MM.1S (cell line): ENCODE measurements at regions not wholly inside any gene's neighbourhood (a gene's known extent, or its start where the extent isn't known, plus 50 kb on each side); places are given as distances from the start of the nearest gene placed in this dataset.

Experiments used
- DNase-seq: peaks from one replicate; pipeline ENCODE4 v3.0.0-alpha.2; 2015
- H2AFZ ChIP-seq: fragments of 300-600 bp; sonication (generic); 2 replicates; pipeline ENCODE4 v1.6.0; 2016; ENCODE audit warnings: antibody characterized with exemption, low read length
- H3F3A ChIP-seq: fragments of 300-600 bp; sonication (generic); 2 replicates; pipeline ENCODE4 v1.6.1; 2016; ENCODE audit warnings: mild to moderate bottlenecking, antibody characterized with exemption, low read length, moderate library complexity, mixed read lengths; ENCODE audit not compliant: insufficient read depth
- H3K27ac ChIP-seq: fragments of 300-600 bp; sonication (generic); 2 replicates; pipeline ENCODE4 v1.5.1; 2016; ENCODE audit warnings: mild to moderate bottlenecking, low read length
- H3K27me3 ChIP-seq: fragments of 300-600 bp; sonication (generic); replicated peaks from 2 replicates; pipeline ENCODE4 v1.6.0; 2016; ENCODE audit warnings: low read length; ENCODE audit not compliant: insufficient read depth
- H3K36me3 ChIP-seq: fragments of 300-600 bp; sonication (generic); replicated peaks from 2 replicates; pipeline ENCODE4 v1.6.1; 2016; ENCODE audit warnings: mild to moderate bottlenecking, low read length, mixed read lengths; ENCODE audit not compliant: insufficient read depth
- H3K4me1 ChIP-seq: fragments of 300-600 bp; sonication (generic); 2 replicates; pipeline ENCODE4 v1.6.1; 2016; ENCODE audit warnings: low read length, mixed read lengths
- H3K4me2 ChIP-seq: fragments of 300-600 bp; sonication (generic); 2 replicates; pipeline ENCODE4 v1.6.0; 2016; ENCODE audit warnings: low read depth, low read length
- H3K4me3 ChIP-seq: fragments of 300-600 bp; sonication (generic); 2 replicates; pipeline ENCODE4 v1.5.1; 2016; ENCODE audit warnings: low read length, mixed read lengths
- H3K79me2 ChIP-seq: fragments of 300-600 bp; sonication (generic); 2 replicates; pipeline ENCODE4 v1.6.1; 2016; ENCODE audit warnings: mixed run types, low read length, mixed read lengths
- H3K9ac ChIP-seq: fragments of 300-600 bp; sonication (generic); 2 replicates; pipeline ENCODE4 v1.6.1; 2016; ENCODE audit warnings: low read length, mixed read lengths
- H3K9me2 ChIP-seq: fragments of 300-600 bp; sonication (generic); replicated peaks from 2 replicates; pipeline ENCODE4 v1.6.1; 2016; ENCODE audit warnings: mild to moderate bottlenecking, low read length, mixed read lengths; ENCODE audit not compliant: insufficient read depth
- H3K9me3 ChIP-seq: fragments of 300-600 bp; sonication (generic); replicated peaks from 2 replicates; pipeline ENCODE4 v1.6.1; 2016; ENCODE audit warnings: mild to moderate bottlenecking, low read length, mixed read lengths; ENCODE audit not compliant: insufficient read depth
- H4K20me1 ChIP-seq: fragments of 300-600 bp; sonication (generic); 2 replicates; pipeline ENCODE4 v1.6.1; 2016; ENCODE audit warnings: mild to moderate bottlenecking, low read length, moderate library complexity, mixed read lengths; ENCODE audit not compliant: insufficient read depth
- CTCF ChIP-seq: fragments of 300-600 bp; sonication (generic); IDR thresholded peaks from 2 replicates; pipeline ENCODE4 v1.5.1; 2016; ENCODE audit warnings: antibody characterized with exemption, low read length, mixed read lengths
- EZH2 ChIP-seq: fragments of 300-600 bp; sonication (generic); optimal IDR thresholded peaks from 2 replicates; pipeline ENCODE3; 2017; ENCODE audit warnings: low read depth, mild to moderate bottlenecking, antibody characterized with exemption, low read length, mixed read lengths
- EZH2phosphoT487 ChIP-seq: fragments of 300-600 bp; sonication (generic); IDR thresholded peaks from 2 replicates; pipeline ENCODE4 v1.6.1; 2018; ENCODE audit warnings: antibody characterized with exemption, low read length

DNA sequence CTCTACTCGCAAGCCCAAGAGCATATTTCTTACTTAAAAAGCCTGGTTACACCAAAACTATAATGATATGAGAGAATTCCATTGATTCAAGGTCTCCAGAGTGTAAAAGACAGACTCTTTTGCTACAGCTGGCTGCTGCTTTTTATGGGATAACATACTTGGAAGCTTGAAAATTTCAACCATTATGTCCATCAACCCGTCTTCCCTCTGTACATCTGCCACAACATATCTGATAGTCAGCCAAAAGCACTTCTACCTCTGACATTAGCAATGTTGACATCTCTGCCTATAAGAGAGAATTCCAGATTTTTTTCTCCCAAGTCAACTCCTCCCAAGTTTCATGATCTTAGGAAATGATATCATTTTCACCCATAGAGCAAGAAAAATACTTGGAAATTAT is 54.4 kb upstream of the IQCM start:
- no peak overlapping the region for H3K4me3 ChIP-seq
- DNase-seq: no peak
- H3K4me2 ChIP-seq: no peak overlapping the region
- no peak overlapping the region for H3K9ac ChIP-seq
- H3K36me3 ChIP-seq: no peaks in the 10 kb centered on the region
- H3K9me2 ChIP-seq: no peaks in the 10 kb centered on the region
- no peaks in the 10 kb centered on the region for H3K9me3 ChIP-seq
- no peaks in the 10 kb centered on the region for H3K4me1 ChIP-seq
- H3K27me3 ChIP-seq: no peaks in the 10 kb centered on the region
- no peak overlapping the region for H3K27ac ChIP-seq
- H3K79me2 ChIP-seq: no peaks in the 10 kb centered on the region
- H2AFZ ChIP-seq: no peak overlapping the region
- no peaks in the 10 kb centered on the region for H3F3A ChIP-seq
- no peak for TF ChIP-seq EZH2
- H4K20me1 ChIP-seq: no peaks in the 10 kb centered on the region

DNA sequence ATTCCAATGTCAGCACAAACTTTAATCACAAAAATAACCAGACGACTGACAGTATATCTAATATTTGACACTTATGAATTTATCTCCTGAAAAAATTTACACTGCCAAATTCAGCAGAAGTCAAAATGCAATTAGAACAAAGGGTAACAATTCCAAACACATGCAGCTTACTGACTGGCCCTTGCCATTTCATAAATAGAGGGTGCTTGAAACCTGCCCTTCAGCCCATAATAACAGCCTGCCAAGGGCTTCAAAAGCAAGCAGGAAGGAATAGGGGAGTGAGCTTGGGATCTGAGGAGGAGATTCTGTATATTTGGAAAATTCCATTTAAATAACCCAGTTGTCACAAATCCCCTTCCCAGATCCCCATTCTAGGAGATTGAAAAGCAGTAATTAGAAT is 66.1 kb upstream of the IQCM start:
- H3K9me2 ChIP-seq: no peaks in the 10 kb centered on the region
- no peaks in the 10 kb centered on the region for H3K9me3 ChIP-seq
- no peak for DNase-seq
- H4K20me1 ChIP-seq: no peaks in the 10 kb centered on the region
- no peak overlapping the region for H3K4me3 ChIP-seq
- TF ChIP-seq EZH2 (no peak), EZH2phosphoT487 (no peak)
- no peaks in the 10 kb centered on the region for H3F3A ChIP-seq
- no peaks in the 10 kb centered on the region for H3K36me3 ChIP-seq
- H3K27ac ChIP-seq: no peak overlapping the region
- H3K4me1 ChIP-seq: no peaks in the 10 kb centered on the region
- H3K27me3 ChIP-seq: no peaks in the 10 kb centered on the region
- H3K4me2 ChIP-seq: no peak overlapping the region
- no peak overlapping the region for H3K9ac ChIP-seq
- H3K79me2 ChIP-seq: no peaks in the 10 kb centered on the region
- H2AFZ ChIP-seq: no peak overlapping the region

GRCh38 chr4:149882251-149882650 is 66.6 kb upstream of the IQCM start:
- H4K20me1 ChIP-seq: no peaks in the 10 kb centered on the region
- H3K9ac ChIP-seq: no peak overlapping the region
- no peaks in the 10 kb centered on the region for H3K9me3 ChIP-seq
- no peaks in the 10 kb centered on the region for H3K36me3 ChIP-seq
- no peak for DNase-seq
- H3F3A ChIP-seq: no peaks in the 10 kb centered on the region
- TF ChIP-seq CTCF: no peak
- no peak for TF ChIP-seq EZH2
- TF ChIP-seq EZH2phosphoT487: no peak
- H3K27ac ChIP-seq: no peak overlapping the region
- no peak overlapping the region for H3K4me2 ChIP-seq
- H3K27me3 ChIP-seq: no peaks in the 10 kb centered on the region
- no peak overlapping the region for H3K4me3 ChIP-seq
- H2AFZ ChIP-seq: no peak overlapping the region
- no peaks in the 10 kb centered on the region for H3K4me1 ChIP-seq
- no peaks in the 10 kb centered on the region for H3K79me2 ChIP-seq
- H3K9me2 ChIP-seq: no peaks in the 10 kb centered on the region

- Histone ChIP-seq H3K36me3 (no peaks in the 10 kb centered on the region), H3K9me3 (no peaks in the 10 kb centered on the region), H4K20me1 (no peaks in the 10 kb centered on the region), H3K27me3 (no peaks in the 10 kb centered on the region), H3K4me2 (no peak overlapping the region), H3K4me3 (no peak overlapping the region), H3F3A (no peaks in the 10 kb centered on the region), H3K9ac (no peak overlapping the region), H2AFZ (no peak overlapping the region), H3K79me2 (no peaks in the 10 kb centered on the region), H3K4me1 (no peaks in the 10 kb centered on the region), H3K9me2 (no peaks in the 10 kb centered on the region), H3K27ac (no peak overlapping the region)
- no peak for DNase-seq
- TF ChIP-seq EZH2phosphoT487 (no peak), EZH2 (no peak), CTCF (no peak)
Observed at GRCh38 chr4:149884046-149884445, 68.4 kb upstream of the IQCM start.
